Raji (cell line): ENCODE measurements at regions not wholly inside any gene's neighbourhood (a gene's known extent, or its start where the extent isn't known, plus 50 kb on each side); places are given as distances from the start of the nearest gene placed in this dataset.

Experiments used
- POLR2A ChIP-seq: IDR thresholded peaks from 2 replicates; pipeline ENCODE4 v1.6.1; 2011; ENCODE audit warnings: low read depth, low read length, control low read depth; ENCODE audit not compliant: insufficient read depth

DNA sequence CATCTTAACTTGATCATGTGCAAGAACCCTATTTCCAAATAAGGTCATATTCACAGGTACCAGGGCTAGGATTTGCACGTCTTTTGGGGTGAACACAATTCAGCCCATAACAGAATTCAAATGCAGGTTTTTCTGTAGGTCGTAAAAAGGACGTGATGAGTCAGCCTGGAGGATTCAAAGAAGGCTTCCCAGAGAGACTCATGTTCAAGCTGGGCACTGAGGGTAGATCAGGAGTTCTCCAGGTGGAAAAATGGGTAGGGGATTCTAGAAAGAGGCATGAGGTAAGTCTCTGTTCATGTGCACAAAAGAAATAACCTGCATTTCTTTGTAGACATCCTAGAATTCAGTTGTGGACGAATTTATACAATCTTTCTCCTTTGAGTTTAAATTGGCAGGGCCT lies 160.4 kb downstream of the RPS24 start:
- no peak for TF ChIP-seq POLR2A

DNA sequence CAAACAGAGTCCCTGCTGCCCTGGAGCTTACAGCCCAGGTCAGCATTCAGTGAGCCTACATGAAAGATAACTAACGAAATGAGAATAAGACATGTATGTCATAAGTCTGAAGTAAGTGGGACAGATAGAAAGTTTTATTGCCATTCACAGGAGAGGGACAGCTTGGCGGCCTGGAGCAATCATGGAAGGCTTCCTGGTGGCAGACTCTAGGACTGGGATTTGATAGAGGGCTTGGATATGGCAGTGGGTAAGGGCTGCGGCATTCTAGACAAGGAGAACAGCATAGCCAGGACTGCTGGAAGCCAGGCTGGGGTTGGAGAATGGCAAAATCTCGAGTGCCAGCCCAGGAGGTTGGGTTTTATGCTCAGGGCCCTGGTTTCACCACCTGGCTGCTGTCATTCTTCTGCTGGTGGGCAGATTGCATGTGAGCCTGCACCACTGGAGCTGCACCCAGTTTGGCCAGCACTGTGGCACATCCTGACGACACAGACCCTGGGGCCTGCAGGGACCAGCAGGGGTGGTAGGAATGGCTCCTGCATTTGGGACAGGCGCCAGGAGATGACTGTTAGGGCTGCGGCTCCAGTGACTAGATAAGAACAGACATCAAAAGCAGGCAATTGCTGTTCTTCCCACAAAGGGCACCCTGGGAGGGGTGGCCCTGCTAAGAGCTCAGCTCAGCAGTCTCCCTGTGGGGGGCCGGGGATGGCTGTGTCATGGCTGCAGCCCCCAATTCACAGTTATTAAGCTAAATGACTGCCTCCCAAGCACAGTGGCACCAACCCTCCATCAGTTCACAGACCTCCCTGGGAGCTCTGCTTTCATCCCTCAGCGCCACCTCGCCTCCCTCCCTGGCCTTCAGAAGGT lies 161.1 kb downstream of the RPS24 start:
- no peak for TF ChIP-seq POLR2A

GRCh38 chr10:78196396-78196795 lies 162.7 kb downstream of the RPS24 start:
- no peak for TF ChIP-seq POLR2A

- no peak for TF ChIP-seq POLR2A
These were observed 163.3 kb downstream of the RPS24 start for GRCh38 chr10:78196964-78197363.

DNA sequence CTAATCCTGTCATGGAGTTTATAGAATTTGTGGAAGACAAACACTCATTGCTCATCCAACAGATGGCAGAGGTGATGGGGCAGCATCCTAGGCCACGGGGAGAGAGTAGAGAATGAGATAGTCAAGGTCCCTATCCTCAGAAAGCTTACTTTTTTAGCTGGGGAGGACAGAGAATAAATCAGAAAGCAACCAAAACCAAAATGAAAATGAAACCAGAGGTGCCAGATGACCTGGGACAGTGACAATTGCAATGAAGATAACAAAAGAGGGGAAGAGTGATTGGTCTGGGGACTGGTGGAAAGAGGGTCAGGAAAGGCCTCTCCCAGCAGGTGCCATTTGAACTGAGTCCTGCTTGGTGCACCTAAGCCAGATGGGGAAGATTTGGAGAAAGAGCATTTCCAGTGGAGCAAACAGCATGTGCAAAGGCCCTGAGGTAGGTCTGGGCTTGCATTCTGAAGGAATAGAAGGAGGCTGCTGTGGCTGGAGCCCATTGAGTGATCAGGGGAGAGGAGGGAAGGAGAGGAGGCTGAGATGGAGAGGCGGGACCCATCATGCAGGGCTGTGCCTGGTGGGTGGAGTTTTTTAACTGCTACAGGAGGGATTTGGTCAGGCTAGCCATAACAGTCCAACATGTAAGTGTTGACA lies 164.1 kb downstream of the RPS24 start:
- TF ChIP-seq POLR2A, result no peak

- TF ChIP-seq POLR2A, result no peak
These were observed 165.5 kb downstream of the RPS24 start for GRCh38 chr10:78199005-78199725.

- no peak for TF ChIP-seq POLR2A
These were observed 166.1 kb downstream of the RPS24 start for GRCh38 chr10:78199759-78200158.

DNA sequence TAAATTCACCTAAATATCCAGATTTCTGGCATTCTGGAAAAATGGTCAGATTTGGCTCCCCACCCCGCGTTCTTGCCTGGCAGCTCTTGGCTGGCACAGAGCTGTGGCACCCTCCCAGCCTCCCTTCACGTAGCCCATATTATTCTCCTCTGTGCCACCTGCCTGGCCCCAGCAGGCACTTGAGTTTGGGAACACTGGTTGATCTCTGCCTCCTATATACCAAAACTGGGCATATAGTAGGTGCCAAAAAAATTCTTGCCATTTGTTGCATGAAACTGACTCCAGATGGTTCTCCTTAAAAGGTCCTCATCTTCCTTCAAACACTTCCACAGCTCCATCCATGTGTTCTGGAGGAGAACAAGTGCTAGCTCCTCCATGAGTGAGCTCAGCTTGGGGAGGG lies 167.0 kb downstream of the RPS24 start:
- TF ChIP-seq POLR2A, result no peak

- no peak for TF ChIP-seq POLR2A
These were observed 168.7 kb downstream of the RPS24 start for GRCh38 chr10:78202386-78202785.

GRCh38 chr10:78203915-78204818 lies 170.5 kb downstream of the RPS24 start:
- no peak for TF ChIP-seq POLR2A

GRCh38 chr10:78205457-78206016 lies 171.9 kb downstream of the RPS24 start:
- TF ChIP-seq POLR2A, result no peak

- no peak for TF ChIP-seq POLR2A
These were observed 173.6 kb downstream of the RPS24 start for GRCh38 chr10:78207216-78207615.

DNA sequence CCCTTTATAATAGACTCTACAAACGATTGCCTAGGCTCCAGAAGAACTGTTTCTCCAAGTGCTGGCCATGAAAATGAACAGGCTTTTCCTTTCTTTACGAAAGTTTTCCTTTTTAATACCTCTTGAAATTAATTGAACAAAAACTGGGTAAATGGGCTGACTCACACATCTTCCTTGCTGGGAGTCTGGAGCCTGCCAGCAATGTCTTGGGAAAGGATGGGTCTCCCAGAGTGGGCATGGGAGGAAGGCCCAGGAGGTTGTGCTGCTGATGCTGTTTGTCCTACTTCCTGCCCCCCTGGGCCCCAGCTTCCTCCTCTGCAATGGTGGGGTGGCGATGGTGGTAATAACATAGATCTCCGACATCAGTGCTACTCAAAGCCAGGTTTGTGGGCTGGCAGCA lies 174.1 kb downstream of the RPS24 start:
- TF ChIP-seq POLR2A, result no peak

GRCh38 chr10:78209970-78210369 lies 176.3 kb downstream of the RPS24 start:
- TF ChIP-seq POLR2A, result no peak
